ENCODE measurements at regions not wholly inside any gene's neighbourhood (a gene's known extent, or its start where the extent isn't known, plus 50 kb on each side); places are given as distances from the start of the nearest gene placed in this dataset.

GRCh38 chr1:56442290-56442877 lies 137.0 kb downstream of the PLPP3 start:
- ATAC-seq = no peak

GRCh38 chr1:56441601-56442000 lies 137.8 kb downstream of the PLPP3 start:
- no peak for ATAC-seq

- no peak for ATAC-seq
These were observed 139.6 kb downstream of the PLPP3 start for GRCh38 chr1:56439610-56440264.

- no peak for ATAC-seq
These were observed 140.3 kb downstream of the PLPP3 start for GRCh38 chr1:56438901-56439551.

GRCh38 chr1:56437959-56438358 lies 141.4 kb downstream of the PLPP3 start:
- no peak for ATAC-seq

GRCh38 chr1:56436912-56437417 lies 142.4 kb downstream of the PLPP3 start:
- ATAC-seq = no peak

GRCh38 chr1:56436296-56436695 lies 143.1 kb downstream of the PLPP3 start:
- ATAC-seq = no peak

- ATAC-seq = no peak
These were observed 143.7 kb downstream of the PLPP3 start for GRCh38 chr1:56435434-56436262.

GRCh38 chr1:56434740-56435139 lies 144.6 kb downstream of the PLPP3 start:
- no peak for ATAC-seq

- ATAC-seq = no peak
These were observed 145.3 kb downstream of the PLPP3 start for GRCh38 chr1:56434025-56434424.

- no peak for ATAC-seq
These were observed 146.2 kb downstream of the PLPP3 start for GRCh38 chr1:56433056-56433577.

- no peak for ATAC-seq
These were observed 147.0 kb downstream of the PLPP3 start for GRCh38 chr1:56432166-56432971.

GRCh38 chr1:56430141-56430839 lies 149.1 kb downstream of the PLPP3 start:
- ATAC-seq = no peak

- no peak for ATAC-seq
These were observed 150.1 kb downstream of the PLPP3 start for GRCh38 chr1:56429288-56429687.

- ATAC-seq = no peak
These were observed 152.6 kb downstream of the PLPP3 start for GRCh38 chr1:56426587-56427381.

- ATAC-seq = no peak
These were observed 153.8 kb downstream of the PLPP3 start for GRCh38 chr1:56425494-56426037.

GRCh38 chr1:56424744-56425493 lies 154.4 kb downstream of the PLPP3 start:
- no peak for ATAC-seq

- ATAC-seq = no peak
These were observed 155.6 kb downstream of the PLPP3 start for GRCh38 chr1:56423716-56424115.

GRCh38 chr1:56418151-56418631 lies 161.2 kb downstream of the PLPP3 start:
- ATAC-seq = no peak
